GM21423 (cell line): ENCODE measurements at regions not wholly inside any gene's neighbourhood (a gene's known extent, or its start where the extent isn't known, plus 50 kb on each side); places are given as distances from the start of the nearest gene placed in this dataset.

Source experiments
- ATAC-seq: cut with Tn5 transposase; IDR thresholded peaks from one replicate; pipeline ENCODE4 v1.9.1; 2021; ENCODE audit warnings: mild to moderate bottlenecking, moderate library complexity; ENCODE audit not compliant: unreplicated experiment

DNA sequence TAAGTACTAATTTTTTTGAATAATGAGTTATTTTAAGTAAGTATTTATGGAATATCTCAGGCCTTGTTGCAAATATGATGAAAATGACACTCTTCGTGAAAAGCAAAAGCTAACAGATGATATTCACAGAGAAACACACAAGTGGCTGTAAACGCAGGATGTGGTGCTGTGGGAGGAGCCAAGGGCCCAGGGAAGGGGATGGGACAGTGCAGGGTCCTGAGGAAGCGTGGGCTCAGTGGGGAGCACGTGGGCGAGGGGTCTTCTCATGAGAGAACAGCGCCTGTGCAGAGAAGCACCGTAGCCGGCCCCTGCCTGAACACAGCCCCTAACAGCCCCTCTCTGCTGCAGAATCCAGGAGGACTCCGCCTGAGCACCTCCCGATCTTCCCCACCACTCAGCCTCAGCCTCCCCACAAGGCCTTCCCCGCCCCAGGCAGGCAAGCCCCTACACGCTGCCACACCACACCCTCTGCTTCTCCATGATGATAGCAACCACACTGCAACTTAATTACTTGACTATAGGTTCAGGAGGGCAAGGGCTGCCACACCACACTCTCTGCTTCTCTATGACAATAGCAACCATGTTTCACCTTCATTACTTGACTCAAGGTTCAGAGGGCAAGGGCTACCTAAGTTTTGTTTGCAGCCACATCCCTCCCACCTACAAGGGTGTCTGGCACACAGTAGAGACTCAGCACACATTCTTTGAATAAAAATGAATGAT is 152.6 kb upstream of the RNF32 start:
- no peak for ATAC-seq

DNA sequence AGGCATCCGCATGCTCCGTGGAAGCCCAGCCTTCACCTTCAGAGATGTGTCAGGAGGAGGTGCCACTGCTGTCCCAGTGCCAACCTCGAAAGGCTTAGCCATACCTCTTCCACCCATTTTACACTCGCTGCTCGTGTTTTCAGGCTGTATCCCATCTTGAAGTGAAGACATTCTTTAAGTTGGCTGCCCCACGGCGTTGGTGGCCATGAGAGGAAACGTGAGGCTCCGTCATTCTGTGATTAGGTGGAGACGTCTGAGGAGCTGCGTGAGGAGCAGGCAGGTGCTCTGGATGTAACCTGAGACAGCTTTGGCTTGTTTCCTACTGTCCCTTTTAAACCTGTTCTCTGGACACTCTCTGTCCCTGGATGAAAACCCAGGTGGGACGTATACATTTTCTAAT is 159.9 kb upstream of the RNF32 start:
- no peak for ATAC-seq

DNA sequence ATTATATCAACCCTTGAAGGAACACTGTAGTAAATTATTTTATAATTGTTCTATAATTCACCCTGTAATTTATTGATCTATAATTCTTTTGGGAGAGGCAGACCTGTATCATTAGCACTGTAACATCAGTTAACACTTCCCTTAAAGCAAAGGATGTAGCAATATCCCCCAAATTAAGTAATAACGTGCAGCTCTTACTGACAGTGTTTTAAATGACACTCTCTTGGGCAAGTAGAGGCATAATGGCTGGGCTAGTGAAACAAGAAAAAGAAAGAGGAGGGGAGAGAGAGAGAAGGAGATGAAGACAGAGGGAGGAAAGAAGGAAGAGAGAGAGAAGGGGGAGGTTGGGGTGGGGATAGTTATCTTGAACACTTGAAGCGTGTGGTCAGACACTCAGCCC is 161.0 kb upstream of the RNF32 start:
- ATAC-seq: no peak

DNA sequence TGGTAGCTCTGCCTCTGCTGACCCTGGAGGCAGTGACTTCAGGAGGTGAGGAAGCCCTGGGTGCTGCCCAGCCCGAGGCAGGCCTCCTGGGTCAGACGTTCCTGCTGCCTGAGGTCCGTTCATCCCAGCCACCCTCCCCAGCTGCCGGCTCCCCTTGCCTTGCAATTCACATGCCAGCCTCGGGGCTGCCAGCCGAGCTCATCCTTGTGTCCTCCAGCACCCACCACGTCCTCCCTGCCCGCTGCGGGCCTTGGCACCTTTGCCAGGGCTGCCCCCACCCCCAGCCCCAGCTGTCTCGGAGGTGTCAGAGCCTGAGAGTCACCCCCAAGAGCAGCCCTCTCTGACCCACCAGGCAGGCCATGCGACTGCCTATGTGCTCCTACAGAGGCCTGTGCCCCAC is 162.1 kb upstream of the RNF32 start:
- no peak for ATAC-seq

DNA sequence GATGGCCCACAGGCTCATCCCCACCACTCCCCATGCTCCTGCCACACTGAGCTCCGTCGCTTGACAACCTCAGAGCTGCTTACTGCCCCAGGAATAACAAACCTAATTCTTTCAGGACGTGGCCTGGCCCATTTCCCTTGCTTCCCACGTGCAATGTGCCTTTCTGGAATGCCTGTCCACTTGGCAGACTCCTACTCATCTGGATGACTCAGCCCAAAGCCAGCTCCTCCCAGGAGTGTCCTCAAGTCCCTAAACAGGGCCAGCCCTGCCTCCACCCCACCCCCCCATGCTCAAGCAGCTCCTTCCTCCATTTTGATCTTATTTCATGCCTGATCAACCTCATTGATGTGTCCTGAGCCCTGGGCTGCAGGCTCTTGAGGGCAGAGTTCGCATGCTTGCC is 164.9 kb upstream of the RNF32 start:
- ATAC-seq: no peak

DNA sequence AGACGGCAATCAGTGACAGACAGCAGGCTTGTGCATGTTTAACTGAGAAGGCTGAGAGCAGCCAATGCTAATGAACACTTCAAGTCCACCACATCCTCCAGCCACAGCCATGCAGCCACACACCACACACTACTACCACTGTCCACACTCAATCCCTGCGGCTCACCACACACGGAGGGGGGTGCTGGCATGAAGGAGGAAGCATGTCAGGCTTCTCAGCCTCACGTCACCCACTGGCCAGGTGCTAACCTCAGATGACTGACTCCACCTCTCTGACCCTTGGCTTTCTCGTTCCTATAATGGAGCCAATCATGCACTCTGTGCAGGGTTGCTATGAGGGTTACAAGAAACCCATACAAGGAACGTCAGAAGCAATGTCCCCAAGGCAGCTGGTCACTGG is 165.4 kb upstream of the RNF32 start:
- no peak for ATAC-seq

DNA sequence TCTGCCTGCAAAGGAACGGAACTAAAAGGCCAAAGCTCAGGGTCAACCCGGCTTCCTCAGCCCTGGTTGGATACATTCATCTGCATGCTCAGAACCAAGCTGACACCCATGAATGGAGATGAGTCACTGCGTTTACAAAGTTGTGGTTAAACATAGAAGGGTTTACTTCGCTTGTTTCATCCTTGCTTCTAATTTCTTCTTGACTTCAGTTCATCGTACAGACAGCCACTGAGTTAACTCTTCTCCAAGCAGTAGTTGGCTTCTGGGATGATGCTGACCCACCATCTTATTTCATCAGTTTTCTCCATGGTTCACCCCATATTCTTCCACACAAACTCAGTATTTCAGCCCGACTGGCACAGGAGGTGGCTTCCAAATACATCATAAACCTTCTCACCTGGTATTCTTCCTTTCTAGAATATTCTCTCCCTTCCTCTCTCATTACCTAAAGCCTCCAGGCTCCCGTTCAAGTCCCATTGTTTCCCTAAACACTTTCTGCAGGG is 166.3 kb upstream of the RNF32 start:
- ATAC-seq: no peak

DNA sequence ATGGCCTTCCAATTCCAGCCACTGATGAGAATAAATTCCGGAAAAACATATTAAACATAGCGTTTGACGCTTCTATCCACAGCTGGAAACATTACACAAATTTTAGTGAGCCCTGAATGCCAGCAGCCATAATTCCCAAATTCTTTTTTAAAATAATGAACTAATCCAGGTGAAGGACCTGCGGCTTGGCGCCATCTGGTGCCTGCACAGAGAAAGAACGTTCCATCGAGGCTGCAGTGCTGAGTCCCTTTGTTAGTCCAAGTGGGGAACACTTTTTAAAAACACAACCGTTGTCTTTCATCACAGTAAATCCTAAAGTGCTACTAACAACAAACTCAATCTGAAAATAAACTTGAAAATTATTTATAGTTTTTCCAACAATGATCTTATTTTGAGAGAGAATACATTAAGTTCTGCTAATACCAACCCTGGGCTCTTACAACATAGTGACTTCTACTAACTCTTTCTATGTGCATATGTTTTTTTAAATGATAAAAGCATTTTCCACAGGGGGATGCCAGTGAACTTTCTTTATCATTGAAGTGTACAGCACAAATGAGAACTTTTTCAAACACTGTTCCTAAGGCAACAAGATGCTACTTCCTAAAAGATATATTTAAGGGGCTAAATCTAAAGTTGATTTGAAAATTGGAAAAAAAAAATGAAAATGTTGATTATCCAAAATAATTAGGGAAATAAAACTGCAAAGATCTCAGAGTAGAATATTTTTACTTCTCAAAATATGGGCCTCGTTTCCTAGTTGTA is 166.9 kb upstream of the RNF32 start:
- no peak for ATAC-seq

DNA sequence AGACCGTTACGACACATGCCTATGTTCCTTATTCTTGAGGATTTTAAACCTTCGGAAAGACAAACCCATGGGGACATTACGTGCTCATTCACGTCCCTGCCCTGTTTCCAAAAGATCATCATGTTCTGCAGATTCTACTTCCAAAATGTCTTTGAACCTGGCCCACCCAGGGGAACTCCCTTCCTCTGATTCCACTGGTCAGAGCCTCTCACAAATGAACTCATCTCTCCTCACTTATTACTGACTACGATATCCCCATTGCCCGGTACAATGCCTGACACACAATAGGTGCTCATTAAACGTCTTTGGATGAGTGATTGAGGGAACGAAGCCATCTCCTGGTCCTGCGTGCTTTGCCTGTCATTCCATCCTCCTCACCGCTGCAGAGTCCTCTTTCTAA is 168.3 kb upstream of the RNF32 start:
- ATAC-seq: no peak

DNA sequence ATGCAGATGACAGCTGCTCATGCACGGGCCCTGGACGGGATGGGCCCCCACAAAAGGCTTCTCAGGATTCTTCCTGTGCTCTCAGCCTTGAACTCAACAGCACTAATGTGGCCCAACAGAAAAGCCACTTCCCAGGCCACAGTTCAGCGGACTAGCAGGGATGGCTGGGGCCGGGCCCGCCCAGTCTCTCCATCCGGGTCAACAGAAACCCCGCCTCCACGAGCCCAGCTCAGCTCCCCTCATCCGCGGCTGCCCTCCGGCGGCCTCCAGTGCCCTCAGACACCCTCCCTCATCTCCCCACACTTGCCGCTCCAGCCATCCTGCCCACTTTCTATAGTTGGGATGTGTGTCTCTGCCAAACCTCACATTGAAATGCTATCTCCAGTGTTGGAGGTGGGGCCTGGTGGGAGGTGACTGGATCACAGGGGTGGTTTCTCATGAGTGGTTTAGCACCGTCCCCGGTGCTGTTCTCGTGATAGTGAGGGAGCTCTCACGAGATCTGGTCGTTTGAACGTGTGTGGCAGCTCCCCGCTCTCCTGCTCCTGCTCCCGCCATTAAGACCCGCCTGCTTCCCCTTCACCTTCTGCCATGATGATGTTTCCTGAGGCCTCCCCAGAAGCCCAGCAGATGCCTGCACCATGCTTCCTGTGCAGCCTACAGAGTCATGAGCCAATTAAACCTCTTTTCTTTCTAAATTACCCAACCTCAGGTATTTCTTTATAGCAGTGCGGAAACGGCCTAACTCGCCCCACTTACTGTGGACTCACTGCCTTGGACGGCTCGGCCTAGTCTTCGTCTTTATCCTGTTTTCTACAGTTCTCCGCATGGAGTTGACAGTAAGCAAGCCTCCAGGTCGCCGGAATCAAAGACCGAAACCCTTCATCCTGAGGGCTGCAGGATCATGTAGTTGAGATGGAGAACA is 169.9 kb upstream of the RNF32 start:
- ATAC-seq: no peak

DNA sequence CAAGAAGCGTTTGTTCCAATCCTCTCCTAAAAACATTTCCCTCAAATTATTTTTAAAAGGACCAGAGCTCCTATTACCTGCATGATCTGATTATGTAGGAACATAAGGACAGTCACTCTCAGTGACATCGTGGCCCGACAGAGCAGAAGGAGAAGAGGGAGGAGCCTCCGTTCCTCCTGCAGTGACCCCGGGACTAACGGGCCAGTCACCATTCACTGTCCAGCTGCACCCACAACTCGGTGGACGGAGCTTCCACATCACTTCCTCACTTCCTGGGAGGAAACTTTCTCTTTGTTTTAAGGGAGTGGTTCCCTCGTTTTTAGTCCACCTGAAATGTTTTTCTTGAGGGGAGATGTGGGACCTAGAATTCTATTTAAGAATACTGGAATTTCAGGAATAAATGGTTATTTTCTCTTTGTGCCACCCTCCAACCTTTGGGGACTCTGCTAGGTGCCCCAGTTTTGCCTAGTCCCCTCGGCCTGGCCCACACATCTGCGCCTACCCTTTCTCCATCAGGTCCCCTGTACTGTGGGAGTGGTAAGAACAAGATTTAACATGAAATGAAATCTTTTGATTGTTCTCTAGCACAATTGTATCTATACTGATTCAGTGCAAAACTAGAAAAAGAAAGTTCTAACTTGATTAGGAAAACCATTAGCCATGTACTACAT is 173.5 kb upstream of the RNF32 start:
- ATAC-seq: no peak

DNA sequence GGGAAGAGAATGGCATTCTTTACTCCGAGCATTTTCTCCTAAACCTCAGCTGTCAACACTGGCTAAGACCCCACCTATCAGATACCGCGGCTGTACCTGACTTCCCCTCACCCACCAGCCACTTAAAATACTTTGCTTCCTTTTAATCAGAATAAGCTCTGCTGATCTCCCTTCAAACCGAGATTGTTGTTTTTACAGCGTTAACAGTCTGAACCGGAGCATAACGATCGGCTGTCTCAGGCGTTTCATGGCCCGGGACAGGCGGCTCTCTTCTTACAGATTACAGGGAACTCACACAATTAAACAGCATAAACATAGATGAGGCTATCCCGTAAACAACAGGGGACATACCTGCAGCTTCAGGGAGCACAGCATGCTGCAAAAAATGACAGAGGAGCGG is 174.3 kb upstream of the RNF32 start:
- no peak for ATAC-seq

DNA sequence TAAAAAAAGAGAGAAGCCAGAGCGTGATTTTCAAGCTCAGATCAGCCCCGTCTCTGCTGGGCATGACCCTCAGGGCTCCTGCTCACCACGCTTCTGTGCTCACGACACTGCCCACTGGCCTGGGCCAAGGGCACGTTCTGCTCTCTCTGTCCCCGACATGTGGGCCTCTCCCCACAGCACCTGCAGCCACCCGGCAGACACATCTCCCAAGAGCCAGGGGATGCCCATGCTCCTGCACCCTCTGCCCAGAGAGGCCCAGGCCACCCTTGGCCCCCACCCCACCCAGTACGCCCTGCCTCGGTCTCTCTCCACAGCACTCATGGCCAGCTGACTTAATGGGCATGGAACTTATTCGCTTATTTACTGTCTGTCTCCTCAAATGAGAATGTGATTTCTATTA is 175.4 kb upstream of the RNF32 start:
- ATAC-seq: no peak

DNA sequence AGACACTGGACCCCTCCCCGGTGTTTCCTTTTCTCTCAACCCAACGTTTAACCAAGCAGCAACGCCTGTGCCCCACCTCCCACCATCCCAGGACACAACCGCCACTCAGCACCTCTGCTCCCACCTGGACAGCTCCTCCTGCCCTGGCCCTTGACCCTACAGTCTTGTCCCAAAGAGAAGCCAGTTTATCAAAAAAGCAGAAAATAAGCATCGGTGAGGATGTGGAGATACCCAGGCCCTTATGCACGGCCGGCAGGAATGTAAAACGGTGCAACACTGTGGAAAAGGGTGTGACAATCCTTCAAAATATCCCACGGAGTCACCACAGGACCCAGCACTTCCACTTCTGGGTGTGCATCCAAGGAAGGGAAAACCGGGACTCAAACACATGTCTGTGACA is 176.2 kb upstream of the RNF32 start:
- no peak for ATAC-seq

DNA sequence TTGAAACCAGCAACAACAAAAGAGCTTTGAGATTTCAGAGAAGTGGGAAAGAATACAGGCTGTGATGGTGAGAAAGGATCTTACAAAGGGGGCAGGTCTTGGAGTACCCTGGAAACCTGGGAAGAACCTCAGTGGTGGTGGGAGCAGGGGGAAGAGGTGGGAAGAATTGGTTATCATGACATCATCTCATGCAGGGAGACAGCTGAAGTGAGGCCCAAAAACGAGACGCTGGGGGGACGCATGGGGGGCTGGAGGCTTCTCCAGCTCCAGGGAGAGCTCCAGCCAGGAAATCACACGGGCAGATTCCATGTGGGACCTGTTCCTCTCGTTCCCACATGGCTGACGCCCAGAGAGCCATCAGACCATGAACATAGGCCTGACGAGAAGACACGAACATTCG is 177.3 kb upstream of the RNF32 start:
- no peak for ATAC-seq

DNA sequence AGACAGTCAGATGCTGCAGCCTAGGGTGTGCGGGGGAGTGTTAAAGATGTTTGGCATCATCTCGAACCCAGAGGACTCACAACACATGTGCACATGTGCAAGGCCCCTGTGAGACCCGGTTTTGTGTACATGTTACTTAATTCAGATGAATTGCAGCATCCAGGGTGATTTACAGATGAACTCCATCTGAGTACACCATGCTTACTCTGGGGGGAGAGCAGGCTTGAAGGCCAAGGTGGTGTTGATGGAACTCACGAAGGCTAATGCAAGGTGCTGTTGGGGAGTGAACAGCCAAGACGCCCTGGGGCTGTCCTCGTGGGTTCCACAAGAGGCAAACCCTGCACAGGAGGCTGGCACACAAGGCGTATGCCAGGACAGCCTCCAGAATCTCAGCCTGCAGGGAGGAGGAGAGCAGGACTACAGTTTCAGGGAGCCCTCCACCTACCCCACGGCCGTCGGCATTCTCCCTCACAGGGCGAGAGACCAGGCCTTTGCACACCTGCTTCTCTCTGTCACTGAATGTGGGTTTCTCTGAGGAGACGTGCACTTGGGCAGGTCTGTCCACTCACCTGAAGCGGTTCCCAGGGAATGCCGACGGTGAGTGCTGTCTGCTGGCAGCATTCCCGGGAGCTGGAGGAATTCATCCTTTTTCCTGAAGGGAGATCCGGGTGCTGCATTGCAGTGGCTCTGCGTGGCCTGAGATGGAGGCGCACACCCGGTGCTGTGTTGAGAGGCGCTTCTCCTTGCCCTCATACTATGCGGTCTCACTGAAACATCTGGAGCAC is 178.5 kb upstream of the RNF32 start:
- no peak for ATAC-seq

DNA sequence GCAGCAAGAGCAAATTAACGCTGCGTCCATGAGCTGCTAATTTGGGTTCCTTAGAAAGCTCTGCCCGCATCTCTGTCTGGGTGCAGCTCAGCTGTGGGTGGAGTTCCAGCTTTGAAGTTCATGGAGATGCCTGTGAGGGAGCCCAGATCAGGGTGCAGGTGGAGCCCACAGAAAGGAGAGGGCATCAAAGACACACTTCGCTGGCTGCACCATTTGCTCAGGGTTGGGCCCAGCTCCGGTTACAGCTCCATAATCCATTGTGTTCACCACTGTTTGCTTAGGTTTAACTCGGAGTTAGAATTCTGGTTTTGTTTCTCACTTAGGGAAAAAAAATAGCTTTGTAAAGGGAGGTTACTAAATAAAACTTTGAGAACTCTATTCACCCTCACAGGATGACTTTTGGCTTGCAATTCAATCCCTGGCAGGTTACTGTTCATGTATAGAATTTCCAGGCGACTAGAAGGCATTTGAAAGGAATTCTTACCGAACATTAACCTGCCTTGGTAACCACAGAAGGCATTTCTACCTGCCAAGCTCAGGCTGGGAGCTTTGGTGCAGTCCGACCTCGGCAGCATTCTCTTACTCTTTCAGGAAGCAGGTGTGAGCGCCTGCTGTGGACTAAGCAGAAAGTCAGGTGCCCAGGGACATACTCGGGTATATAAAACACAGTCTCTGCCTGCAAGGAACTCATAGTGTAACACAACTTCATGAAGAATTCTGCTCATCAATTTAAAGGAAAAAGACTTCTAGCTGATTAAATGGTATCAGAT is 179.5 kb upstream of the RNF32 start:
- no peak for ATAC-seq

DNA sequence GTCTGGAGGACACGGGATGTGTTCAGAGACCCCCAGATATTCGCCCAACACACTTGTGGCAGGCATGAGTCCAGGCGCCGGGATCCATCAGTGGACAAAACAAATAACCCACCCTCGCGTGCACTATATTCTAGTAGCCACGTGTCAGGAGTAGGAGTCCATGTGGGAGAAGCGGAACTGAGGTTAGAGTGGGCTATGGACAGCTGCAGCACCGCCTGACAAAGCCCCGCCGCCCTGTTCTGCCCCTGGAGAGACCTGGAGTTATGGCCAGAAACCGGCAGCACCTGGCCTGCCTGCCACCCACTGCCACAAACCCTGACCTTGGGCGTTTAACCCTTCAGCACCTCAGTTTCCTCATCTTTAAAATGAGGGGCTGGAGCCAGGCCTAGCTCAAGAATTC is 181.0 kb upstream of the RNF32 start:
- no peak for ATAC-seq

DNA sequence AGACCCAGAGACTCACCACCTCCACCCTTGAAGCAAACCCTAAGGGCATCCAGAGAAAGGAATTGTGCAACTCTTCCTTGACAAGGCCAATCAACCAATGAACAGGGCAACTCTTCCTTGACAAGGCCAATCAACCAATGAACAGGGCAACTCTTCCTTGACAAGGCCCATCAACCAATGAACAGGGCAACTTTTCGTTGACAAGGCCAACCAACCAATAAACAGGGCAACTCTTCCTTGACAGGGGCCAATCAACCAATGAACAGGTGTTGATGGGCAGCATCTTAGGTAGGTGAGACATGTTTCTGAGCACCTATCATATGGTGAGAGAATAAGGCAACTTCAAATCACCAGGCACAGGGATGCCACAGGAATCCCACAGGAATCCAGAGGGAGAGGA is 181.5 kb upstream of the RNF32 start:
- ATAC-seq: no peak
